WERI-Rb-1 (cell line): ENCODE measurements at regions not wholly inside any gene's neighbourhood (a gene's known extent, or its start where the extent isn't known, plus 50 kb on each side); places are given as distances from the start of the nearest gene placed in this dataset.
"Not testable (repeated sequence)": the region's sequence is repeated elsewhere in the genome, so short reads cannot be mapped to it uniquely, and the experiment has no call there.

ENCODE experiments used
- DNase-seq: peaks from one replicate; pipeline ENCODE4 v3.0.0-alpha.2; 2020
- H3K27ac ChIP-seq: fragments of 250-450 bp; sonication (Bioruptor Pico); 2 replicates; pipeline ENCODE4 v1.5.1; 2020; ENCODE audit warnings: mild to moderate bottlenecking, moderate library complexity
- H3K27me3 ChIP-seq: fragments of 250-450 bp; sonication (Bioruptor Pico); 2 replicates; pipeline ENCODE4 v1.5.1; 2021; ENCODE audit warnings: mild to moderate bottlenecking, low read depth, moderate library complexity; ENCODE audit not compliant: insufficient read depth, severe bottlenecking
- H3K36me3 ChIP-seq: fragments of 250-450 bp; sonication (Bioruptor Pico); 2 replicates; pipeline ENCODE4 v1.5.1; 2020; ENCODE audit warnings: mild to moderate bottlenecking, moderate library complexity
- H3K4me3 ChIP-seq: 2 replicates; pipeline ENCODE4 v1.5.1; 2011; ENCODE audit warnings: low read depth, mild to moderate bottlenecking, control low read depth, low read length
- H3K9me3 ChIP-seq: fragments of 250-450 bp; sonication (Bioruptor Pico); 2 replicates; pipeline ENCODE4 v1.5.1; 2021; ENCODE audit warnings: mild to moderate bottlenecking, moderate library complexity; ENCODE audit not compliant: severe bottlenecking
- CTCF ChIP-seq: IDR thresholded peaks from 2 replicates; pipeline ENCODE4 v1.5.1; 2011; ENCODE audit warnings: low read depth, mild to moderate bottlenecking, control low read depth, inconsistent platforms, low read length

DNA sequence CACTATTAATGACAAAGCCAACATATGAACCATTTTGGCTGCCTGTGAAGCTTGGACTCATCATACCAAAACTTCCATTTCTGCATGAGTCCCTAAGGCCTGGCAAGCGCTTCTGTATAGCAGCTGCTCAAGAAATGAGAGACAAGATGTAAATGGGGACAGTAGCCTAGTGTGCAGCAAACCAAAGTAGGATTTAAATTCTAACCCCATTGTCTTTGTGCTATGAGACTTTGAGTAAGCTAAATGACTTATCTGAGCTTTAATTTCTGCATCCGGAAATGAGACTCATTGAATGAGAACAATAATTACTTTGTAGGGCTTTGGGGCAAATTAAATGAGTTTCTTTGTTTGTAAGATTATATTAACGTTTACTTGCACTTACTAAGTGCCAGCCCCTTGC lies 536.4 kb upstream of the CDH7 start:
- Histone ChIP-seq H3K9me3 (no peaks in the 10 kb centered on the region), H3K4me3 (no peak overlapping the region), H3K27ac (no peak overlapping the region), H3K27me3 (no peaks in the 10 kb centered on the region), H3K36me3 (no peaks in the 10 kb centered on the region)
- DNase-seq: no peak
- no peak for TF ChIP-seq CTCF

DNA sequence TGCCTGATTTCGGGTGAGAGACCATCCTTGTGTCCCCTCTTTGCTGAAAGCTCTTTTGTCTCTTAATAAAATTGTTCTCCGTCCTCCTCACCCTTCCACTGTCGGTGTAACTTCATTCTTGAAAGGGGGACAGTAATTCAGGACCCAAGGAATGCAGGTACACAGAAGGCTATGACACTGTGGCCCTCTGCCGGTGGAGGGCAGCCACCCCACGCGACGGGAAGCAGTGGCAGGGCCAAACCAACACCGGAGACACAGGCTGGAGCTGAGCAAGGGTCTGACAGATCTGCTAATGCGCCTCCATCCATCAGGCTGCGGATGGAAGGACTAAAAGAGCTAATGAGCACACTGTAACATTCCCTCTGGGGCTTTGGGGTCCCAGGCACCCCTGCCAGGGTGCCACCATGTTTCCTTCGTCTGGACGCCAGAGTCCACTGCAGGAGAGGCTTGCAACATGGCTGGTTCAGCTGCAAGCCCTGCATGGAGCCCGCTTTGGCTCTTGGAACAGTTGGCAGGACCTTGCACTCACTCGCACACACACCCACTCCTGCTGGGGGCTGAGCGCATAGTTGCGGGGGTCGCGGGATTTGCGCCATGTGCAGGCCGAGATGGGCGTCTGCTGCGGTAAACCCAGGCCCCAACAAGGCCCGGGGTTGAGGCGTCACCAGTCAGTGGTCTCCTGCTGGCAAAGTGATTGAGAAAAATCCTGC lies 544.1 kb upstream of the CDH7 start:
- H3K27me3 ChIP-seq: no peaks in the 10 kb centered on the region
- no peak for DNase-seq
- H3K9me3 ChIP-seq: no peaks in the 10 kb centered on the region
- no peak overlapping the region for H3K4me3 ChIP-seq
- no peak for TF ChIP-seq CTCF
- H3K36me3 ChIP-seq: no peaks in the 10 kb centered on the region
- no peak overlapping the region for H3K27ac ChIP-seq

- no peak for DNase-seq
- H3K4me3 ChIP-seq: no peak overlapping the region
- no peak overlapping the region for H3K27ac ChIP-seq
- no peaks in the 10 kb centered on the region for H3K27me3 ChIP-seq
- TF ChIP-seq CTCF: no peak
- H3K9me3 ChIP-seq: no peaks in the 10 kb centered on the region
- H3K36me3 ChIP-seq: no peaks in the 10 kb centered on the region
Observed at GRCh38 chr18:65202091-65202490, 548.7 kb upstream of the CDH7 start.

GRCh38 chr18:65175681-65176080 lies 575.1 kb upstream of the CDH7 start:
- Histone ChIP-seq H3K27me3 (no peaks in the 10 kb centered on the region), H3K36me3 (no peaks in the 10 kb centered on the region), H3K9me3 (no peaks in the 10 kb centered on the region), H3K4me3 (no peak overlapping the region), H3K27ac (no peak overlapping the region)
- no peak for DNase-seq
- no peak for TF ChIP-seq CTCF

GRCh38 chr18:65162086-65162485 lies 588.7 kb upstream of the CDH7 start:
- not testable (repeated sequence) for H3K27ac ChIP-seq, H3K4me3 ChIP-seq, H3K27me3 ChIP-seq, H3K9me3 ChIP-seq, DNase-seq, H3K36me3 ChIP-seq

DNA sequence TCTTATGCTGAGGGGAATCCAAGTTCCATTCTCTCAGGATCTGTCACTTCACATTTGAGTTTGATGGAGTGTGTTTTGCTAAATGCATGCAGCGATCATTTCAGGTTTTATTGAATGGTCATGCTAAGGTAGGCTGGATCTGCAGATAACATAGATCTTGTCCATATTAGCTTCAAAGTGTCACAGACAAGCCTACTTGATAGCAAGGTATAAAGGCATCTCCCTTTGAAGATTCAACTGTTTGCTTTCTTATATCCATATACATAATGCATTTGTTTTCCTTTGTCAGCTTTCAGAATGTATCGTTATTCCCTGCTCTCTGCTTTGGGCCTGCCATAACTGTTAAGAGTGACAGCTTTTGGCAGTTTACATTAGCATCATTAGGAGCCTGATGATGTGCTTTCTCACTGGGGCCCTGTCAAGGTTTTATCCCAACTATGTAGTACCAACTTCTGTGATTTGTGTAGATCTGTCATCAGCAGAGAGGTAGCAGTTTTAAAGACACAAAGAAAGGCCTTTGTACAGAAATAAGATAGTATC lies 604.3 kb upstream of the CDH7 start:
- H3K4me3 ChIP-seq: no peak overlapping the region
- DNase-seq: no peak
- H3K9me3 ChIP-seq: no peaks in the 10 kb centered on the region
- no peak for TF ChIP-seq CTCF
- no peaks in the 10 kb centered on the region for H3K36me3 ChIP-seq
- H3K27me3 ChIP-seq: no peaks in the 10 kb centered on the region
- H3K27ac ChIP-seq: no peak overlapping the region
